ENCODE measurements at regions not wholly inside any gene's neighbourhood (a gene's known extent, or its start where the extent isn't known, plus 50 kb on each side); places are given as distances from the start of the nearest gene placed in this dataset.

- Histone ChIP-seq H3K79me2 (ENCODE audit: insufficient read depth, low read length) (no peaks in the 10 kb centered on the region), H3K27ac (ENCODE audit: low read depth in 1 of 2, low read length in 2 of 2) (no peak overlapping the region), H3K4me3 (replicated peaks in 1 of 3; ENCODE audit: low read depth in 2 of 3, low read length in 3 of 3) (no peak overlapping the region), H3K9ac (ENCODE audit: insufficient read depth, low read length, poor library complexity, severe bottlenecking) (no peak overlapping the region), H4K20me1 (ENCODE audit: insufficient read depth, low read length) (no peaks in the 10 kb centered on the region), H2AFZ (ENCODE audit: insufficient read depth, low read depth, low read length, poor library complexity, severe bottlenecking) (no peak overlapping the region), H3K4me2 (replicated peaks; ENCODE audit: extremely low read depth, low read length, poor library complexity, severe bottlenecking) (no peak overlapping the region), H3K27me3 (ENCODE audit: control insufficient read depth in 2 of 2, insufficient read depth in 2 of 2, low read length in 2 of 2) (no peaks in the 10 kb centered on the region), H3K9me3 (replicated peaks in 1 of 2; ENCODE audit: control insufficient read depth in 1 of 2, insufficient read depth in 1 of 2, low read length in 2 of 2) (no peaks in the 10 kb centered on the region), H3K36me3 (replicated peaks in 1 of 2; ENCODE audit: control insufficient read depth in 1 of 2, insufficient read depth in 2 of 2, low read length in 2 of 2) (no peaks in the 10 kb centered on the region), H3K4me1 (ENCODE audit: control insufficient read depth in 1 of 2, insufficient read depth in 2 of 2, low read length in 2 of 2) (no peaks in the 10 kb centered on the region)
- no peak for DNase-seq
- TF ChIP-seq CTCF (IDR thresholded peaks at IDR 0.05), result no peak
- no peaks in the 10 kb centered on the region for H3K36me3 Mint-ChIP-seq
- peaks cover 0 to 8% (median 0%) of the 10 kb centered on the region in 7 donors for H3K9me3 Mint-ChIP-seq
- H3K27ac Mint-ChIP-seq, result no peak overlapping the region
- H3K4me1 Mint-ChIP-seq, result no peaks in the 10 kb centered on the region
- H3K4me3 Mint-ChIP-seq, result no peak overlapping the region
- 100% methylated on average over 4 of the region's 5 CpGs for WGBS (ENCODE audit: insufficient coverage)
- intact Hi-C loops (cut with micrococcal nuclease), result no loop called here
- H3K27me3 Mint-ChIP-seq (ENCODE audit: low read depth in 3 of 3), result peaks cover 0 to 2% (median 0%) of the 10 kb centered on the region in 3 donors
These were observed 540.0 kb upstream of the MAP3K7 start for GRCh38 chr6:91126876-91127275.

DNA sequence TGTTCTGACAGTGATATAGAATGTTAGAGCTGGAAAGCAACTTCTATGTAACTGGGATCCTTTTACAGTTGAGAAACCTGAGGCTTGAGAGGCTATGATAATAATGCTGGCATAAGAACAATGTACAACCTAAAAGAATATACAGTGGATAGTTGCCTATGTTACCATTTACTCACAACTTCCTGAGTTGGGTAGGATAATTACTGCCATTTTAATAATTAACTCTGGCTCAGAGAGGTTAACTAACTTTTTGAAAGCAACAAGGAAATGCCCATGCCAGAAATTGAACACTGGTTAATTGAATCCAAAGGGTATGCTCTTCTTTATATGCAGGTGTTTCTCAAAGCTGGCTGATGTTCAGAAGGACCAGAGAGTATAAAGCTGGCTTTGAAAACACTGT, 530.7 kb upstream of the MAP3K7 start:
- no peaks in the 10 kb centered on the region for H3K4me1 ChIP-seq (ENCODE audit: control insufficient read depth in 1 of 2, insufficient read depth in 2 of 2, low read length in 2 of 2)

More for the DNA sequence above, 530.7 kb upstream of the MAP3K7 start:
- Mint-ChIP-seq H3K4me1 (no peaks in the 10 kb centered on the region), H3K27me3 (ENCODE audit: low read depth in 3 of 3) (peaks cover 0 to 3% (median 0%) of the 10 kb centered on the region in 3 donors), H3K9me3 (peaks cover 0 to 3% (median 0%) of the 10 kb centered on the region in 7 donors), H3K36me3 (no peaks in the 10 kb centered on the region), H3K4me3 (no peak overlapping the region), H3K27ac (no peak overlapping the region)
- Histone ChIP-seq H3K36me3 (replicated peaks in 1 of 2; ENCODE audit: control insufficient read depth in 1 of 2, insufficient read depth in 2 of 2, low read length in 2 of 2) (no peaks in the 10 kb centered on the region), H3K9ac (ENCODE audit: insufficient read depth, low read length, poor library complexity, severe bottlenecking) (no peak overlapping the region), H3K4me2 (replicated peaks; ENCODE audit: extremely low read depth, low read length, poor library complexity, severe bottlenecking) (no peak overlapping the region), H2AFZ (ENCODE audit: insufficient read depth, low read depth, low read length, poor library complexity, severe bottlenecking) (no peak overlapping the region), H3K4me3 (replicated peaks in 1 of 3; ENCODE audit: low read depth in 2 of 3, low read length in 3 of 3) (no peak overlapping the region), H3K9me3 (replicated peaks in 1 of 2; ENCODE audit: control insufficient read depth in 1 of 2, insufficient read depth in 1 of 2, low read length in 2 of 2) (no peaks in the 10 kb centered on the region), H3K27ac (ENCODE audit: low read depth in 1 of 2, low read length in 2 of 2) (no peak overlapping the region), H3K27me3 (ENCODE audit: control insufficient read depth in 2 of 2, insufficient read depth in 2 of 2, low read length in 2 of 2) (no peaks in the 10 kb centered on the region), H4K20me1 (ENCODE audit: insufficient read depth, low read length) (no peaks in the 10 kb centered on the region), H3K79me2 (ENCODE audit: insufficient read depth, low read length) (no peaks in the 10 kb centered on the region)
- no peak for DNase-seq
- intact Hi-C loops (cut with micrococcal nuclease), result no loop called here
- TF ChIP-seq CTCF (IDR thresholded peaks at IDR 0.05), result no peak
